ENCODE measurements at regions not wholly inside any gene's neighbourhood (a gene's known extent, or its start where the extent isn't known, plus 50 kb on each side); places are given as distances from the start of the nearest gene placed in this dataset.

DNA sequence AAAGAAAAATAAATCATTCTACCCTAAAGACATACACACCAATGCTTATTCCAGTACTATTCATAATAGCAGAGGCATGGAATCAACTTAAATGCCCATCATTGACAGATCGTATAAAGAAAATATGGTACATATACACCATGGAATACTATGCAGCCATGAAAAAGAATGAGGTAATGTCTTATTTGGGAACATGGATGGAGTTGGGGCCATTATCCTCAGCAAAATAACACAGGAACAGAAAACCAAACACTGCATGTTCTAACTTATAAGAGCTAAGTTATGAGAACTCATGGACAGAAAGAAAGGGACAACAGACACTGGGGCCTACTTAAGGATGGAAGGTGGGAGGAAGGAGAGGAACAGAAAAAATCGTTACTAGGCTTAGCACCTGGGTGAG is 527.5 kb upstream of the ST8SIA4 start:
- H3K4me2 ChIP-seq (ENCODE audit: insufficient read depth, low read length) = no peak overlapping the region
- FAIRE-seq (no peak), ATAC-seq (no peak), DNase-seq (ENCODE audit: extremely low read depth in 1 of 4, low spot score in 3 of 4) (no peak)
- H3K27ac ChIP-seq (ENCODE audit: extremely low read depth, low read depth, low read length) = no peak overlapping the region
- in situ Hi-C loops (cut with MboI) (no loop called here), intact Hi-C loops (cut with micrococcal nuclease) (no loop called here)
- ChIA-PET CTCF (ENCODE audit: low intra/inter-chr PET ratio) (no interaction called here), POLR2A (no interaction called here)
- H3K36me3 ChIP-seq (ENCODE audit: control insufficient read depth, insufficient read depth, low read length) = no peaks in the 10 kb centered on the region
- no peak overlapping the region for H2AFZ ChIP-seq (ENCODE audit: low read depth, low read length)
- no peaks in the 10 kb centered on the region for H3K79me2 ChIP-seq (ENCODE audit: control insufficient read depth, insufficient read depth, low read length)
- no peaks in the 10 kb centered on the region for H3K27me3 ChIP-seq (ENCODE audit: control insufficient read depth in 2 of 2, insufficient read depth in 2 of 2, low read length in 2 of 2)
- no peak overlapping the region for H3K4me3 ChIP-seq
- H3K9me3 ChIP-seq (replicated peaks; ENCODE audit: control insufficient read depth, insufficient read depth, low read depth, low read length) = no peaks in the 10 kb centered on the region
- WGBS (ENCODE audit: insufficient coverage, low coverage, missing lambda C conversion rate) = 15% methylated on average over 2 of the region's 2 CpGs
- H4K20me1 ChIP-seq (replicated peaks; ENCODE audit: control insufficient read depth, insufficient read depth, low read length) = no peaks in the 10 kb centered on the region
- H3K9me1 ChIP-seq (ENCODE audit: control insufficient read depth, insufficient read depth, low read length) = no peaks in the 10 kb centered on the region
- BruUV-seq (replicated peaks) = no TSS peak
- TF ChIP-seq HNRNPLL (IDR thresholded peaks at IDR 0.05; ENCODE audit: low read depth, low read length, poor library complexity, severe bottlenecking) (no peak), RBM25 (IDR thresholded peaks at IDR 0.05; ENCODE audit: low read depth, low read length, severe bottlenecking) (peak; percentile 63), ELF4 (CRISPR knock-in tag; IDR thresholded peaks at IDR 0.05) (no peak), HDGF (IDR thresholded peaks at IDR 0.05) (no peak), PURB (CRISPR knock-in tag; IDR thresholded peaks at IDR 0.05; ENCODE audit: low read depth) (no peak), ZNF146 (CRISPR knock-in tag; IDR thresholded peaks at IDR 0.05; ENCODE audit: unreplicated experiment) (peak; percentile 82)
- TF ChIP-seq, protein P1, sequence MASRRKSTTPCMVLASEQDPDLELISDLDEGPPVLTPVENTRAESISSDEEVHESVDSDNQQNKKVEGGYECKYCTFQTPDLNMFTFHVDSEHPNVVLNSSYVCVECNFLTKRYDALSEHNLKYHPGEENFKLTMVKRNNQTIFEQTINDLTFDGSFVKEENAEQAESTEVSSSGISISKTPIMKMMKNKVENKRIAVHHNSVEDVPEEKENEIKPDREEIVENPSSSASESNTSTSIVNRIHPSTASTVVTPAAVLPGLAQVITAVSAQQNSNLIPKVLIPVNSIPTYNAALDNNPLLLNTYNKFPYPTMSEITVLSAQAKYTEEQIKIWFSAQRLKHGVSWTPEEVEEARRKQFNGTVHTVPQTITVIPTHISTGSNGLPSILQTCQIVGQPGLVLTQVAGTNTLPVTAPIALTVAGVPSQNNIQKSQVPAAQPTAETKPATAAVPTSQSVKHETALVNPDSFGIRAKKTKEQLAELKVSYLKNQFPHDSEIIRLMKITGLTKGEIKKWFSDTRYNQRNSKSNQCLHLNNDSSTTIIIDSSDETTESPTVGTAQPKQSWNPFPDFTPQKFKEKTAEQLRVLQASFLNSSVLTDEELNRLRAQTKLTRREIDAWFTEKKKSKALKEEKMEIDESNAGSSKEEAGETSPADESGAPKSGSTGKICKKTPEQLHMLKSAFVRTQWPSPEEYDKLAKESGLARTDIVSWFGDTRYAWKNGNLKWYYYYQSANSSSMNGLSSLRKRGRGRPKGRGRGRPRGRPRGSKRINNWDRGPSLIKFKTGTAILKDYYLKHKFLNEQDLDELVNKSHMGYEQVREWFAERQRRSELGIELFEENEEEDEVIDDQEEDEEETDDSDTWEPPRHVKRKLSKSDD (conservative IDR thresholded peaks at IDR 0.05; ENCODE audit: low read length) = no peak
- H3K4me1 ChIP-seq (replicated peaks in 1 of 2; ENCODE audit: control insufficient read depth in 2 of 2, insufficient read depth in 2 of 2, low read length in 2 of 2) = no peaks in the 10 kb centered on the region
- H3K9ac ChIP-seq (ENCODE audit: insufficient read depth in 1 of 2, low read depth in 2 of 2, low read length in 2 of 2) = no peak overlapping the region

All from K562 (cell line).